Suppressor macrophage treated with lipopolysaccharide for 1 hour (primary cell): ENCODE measurements at regions not wholly inside any gene's neighbourhood (a gene's known extent, or its start where the extent isn't known, plus 50 kb on each side); places are given as distances from the start of the nearest gene placed in this dataset.

ENCODE experiments used
- DNase-seq, 3 donors: peaks; one replicate each; pipeline ENCODE4 v3.0.0-alpha.2; 2020 to 2022

DNA sequence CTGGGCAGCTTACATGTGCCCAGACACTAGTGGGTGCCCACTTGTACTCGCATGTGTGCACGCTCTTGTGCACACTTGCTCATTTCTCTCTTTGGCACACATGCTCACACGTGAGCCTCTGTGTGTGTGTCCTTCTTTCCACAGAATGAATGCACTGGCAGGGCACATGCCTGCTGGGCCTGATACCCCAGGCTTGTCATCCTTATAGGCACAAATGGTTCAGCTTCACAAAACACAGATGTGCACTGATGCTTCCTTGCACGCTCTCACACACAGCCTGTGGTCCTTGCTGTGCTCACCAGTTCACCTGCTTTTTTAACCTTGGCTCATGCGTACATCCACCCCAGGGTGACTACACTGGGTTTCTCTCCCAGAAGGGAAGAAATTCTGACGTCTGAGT, 174.8 kb downstream of the BUD13 start:
- no peak for DNase-seq

DNA sequence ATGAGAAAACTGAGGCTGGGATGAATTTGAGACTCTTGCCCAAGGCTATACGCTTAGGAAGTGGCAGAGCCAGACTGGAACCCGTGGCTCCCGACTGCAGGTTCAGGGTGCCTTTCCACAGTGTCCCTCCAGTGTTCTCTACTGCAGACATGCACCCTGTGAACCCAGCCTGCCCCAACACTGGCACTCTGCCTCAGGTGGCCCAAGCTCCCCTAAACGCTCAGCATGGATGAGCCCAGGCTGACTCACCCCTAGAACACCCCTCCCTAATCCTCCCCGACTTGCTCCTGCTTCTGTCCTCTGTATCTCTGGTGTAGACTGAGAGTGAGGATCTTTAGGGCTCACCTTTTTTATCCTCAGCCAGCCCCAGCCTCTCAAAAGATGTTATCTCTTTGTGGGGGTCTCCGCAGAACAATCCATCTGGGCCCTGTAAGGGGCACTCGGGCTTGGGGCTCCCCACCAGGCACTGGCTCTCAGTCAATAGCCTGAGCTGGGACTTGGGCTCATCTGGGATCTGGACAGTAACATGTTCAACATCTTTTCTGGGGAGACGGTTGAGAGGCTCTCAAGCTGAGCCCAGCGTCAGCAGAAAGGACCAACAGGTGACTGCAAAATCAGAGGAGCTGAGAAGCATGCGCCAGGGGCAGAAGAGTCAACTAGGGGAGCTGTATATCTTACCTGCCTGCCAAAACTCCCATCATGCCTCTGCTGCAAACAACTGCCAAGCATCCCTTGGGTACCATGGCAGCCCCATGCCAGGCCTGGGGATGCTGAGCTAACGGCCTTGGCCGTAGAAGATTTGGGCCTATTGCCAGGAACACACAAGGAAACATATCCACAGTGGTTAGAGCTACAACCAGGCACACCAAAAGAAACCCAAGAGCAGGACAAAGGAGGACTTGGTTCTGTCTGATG, 176.2 kb downstream of the BUD13 start:
- DNase-seq = no peak

DNA sequence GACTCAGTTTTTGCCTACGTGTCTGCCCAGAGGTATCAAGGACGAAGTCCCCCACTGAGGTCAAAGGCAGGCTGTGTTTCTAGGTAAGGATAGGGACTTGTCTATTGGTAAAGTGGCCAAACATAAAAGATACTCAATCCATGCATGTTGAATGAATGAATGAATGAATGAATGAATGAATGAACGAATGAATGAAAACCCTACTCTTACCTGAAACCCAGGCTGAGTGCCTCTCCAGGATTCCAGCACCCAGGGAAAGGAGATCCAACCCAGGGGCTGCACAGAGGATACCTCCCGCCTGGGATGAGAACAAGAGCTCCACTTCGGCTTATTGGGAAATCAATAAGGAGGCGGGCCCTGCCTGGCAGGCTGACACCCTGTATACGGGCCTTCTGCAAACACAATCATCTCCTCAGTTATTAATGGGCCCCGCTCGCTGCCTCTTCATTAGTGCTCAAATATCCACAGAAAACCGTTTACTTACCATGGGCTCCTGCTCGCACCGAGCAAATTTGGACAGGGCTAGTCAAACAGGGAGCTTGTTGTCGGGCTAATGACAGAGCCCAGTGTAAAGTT, 177.4 kb downstream of the BUD13 start:
- no peak for DNase-seq

DNA sequence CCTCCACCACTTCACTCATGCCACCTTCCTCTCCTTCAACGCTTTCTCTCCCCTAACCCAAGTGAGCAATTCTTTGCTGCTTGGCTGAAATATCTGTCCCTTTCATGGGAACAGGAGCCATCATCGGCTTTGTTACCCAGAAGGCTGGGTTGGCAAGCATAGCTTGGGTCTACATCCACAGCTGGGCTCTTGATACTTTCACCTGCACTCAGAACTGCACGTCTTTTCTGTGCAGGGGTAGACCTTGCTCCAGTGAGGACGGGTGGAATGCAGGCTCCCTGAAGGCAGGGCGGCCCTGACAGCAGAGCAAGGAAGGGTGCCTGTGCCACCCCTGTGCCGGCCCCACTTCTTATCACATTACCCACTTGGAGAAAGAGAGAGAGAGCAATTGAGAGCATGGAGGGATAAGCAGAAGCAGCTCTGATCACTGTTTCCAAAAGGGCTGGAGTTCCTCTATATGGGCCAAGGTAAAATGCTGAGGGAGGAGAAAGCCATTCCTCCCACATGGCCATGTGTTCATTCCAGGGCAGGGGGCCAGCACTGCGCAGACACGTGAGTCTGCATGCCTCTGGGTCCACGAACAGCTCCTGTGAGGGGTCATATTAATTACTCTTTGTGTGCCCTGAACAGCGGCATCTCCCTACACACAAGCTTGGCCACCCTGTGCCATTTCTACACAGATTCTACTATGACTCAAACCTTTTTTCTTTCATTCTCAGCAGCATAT, 181.8 kb downstream of the BUD13 start:
- DNase-seq = no peak

DNA sequence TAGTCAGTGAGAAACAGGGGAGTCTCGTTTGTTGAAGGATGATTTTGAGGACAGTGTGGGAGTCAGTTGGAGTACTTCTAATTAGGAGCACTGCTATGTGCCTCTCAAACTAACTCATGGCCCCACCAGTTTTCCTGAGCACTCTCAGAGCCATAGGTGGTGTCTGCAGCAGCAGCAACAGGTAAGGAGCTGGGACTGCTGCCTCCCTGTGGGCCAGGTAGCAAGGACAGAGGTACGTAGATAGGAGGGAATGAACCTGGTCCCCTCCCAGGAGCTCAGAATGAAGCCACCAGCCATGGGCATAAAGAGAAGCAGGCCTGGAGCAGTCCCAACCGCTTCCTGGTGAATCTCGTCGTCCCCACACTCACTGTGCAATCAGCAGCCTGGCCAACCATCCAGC, 183.4 kb downstream of the BUD13 start:
- DNase-seq = no peak

DNA sequence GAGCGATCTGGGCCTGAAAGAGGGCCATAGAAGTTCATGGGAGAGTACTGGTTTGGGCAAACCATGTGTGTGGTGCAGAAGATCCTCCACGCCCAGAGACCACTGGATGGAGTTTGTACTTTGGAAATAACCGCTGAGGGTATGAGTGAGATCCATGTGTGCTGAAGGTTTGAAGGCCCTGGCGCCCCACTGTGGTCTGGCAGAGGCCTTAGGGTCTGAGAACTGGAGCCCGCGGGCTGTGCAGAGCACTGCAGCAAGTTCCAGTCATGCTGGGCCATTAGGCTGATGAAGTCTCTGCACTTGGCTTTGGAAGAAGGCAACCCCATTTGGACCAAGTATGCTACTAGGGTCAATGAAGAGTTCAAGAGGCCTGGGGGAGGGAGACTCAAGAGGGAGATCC, 186.4 kb downstream of the BUD13 start:
- DNase-seq = no peak

DNA sequence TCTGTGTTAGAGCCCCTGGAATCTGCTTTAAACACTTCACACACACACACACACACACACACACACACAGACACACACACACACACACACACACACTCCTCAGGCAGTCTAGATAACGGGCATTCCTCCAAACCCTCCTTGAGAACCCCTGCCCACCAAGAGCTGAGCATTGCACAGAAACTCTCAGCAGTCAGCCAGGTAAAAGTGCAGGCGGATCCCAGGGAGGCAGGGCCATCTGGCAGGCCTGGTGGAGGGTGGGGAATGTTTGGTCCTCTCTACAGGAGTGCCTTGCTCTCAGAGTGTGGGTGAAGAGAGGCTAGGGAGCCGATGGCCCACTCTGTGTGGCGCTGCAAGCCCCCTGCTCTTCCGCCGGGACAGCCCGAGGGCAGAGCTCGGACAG, 190.2 kb downstream of the BUD13 start:
- no peak for DNase-seq

DNA sequence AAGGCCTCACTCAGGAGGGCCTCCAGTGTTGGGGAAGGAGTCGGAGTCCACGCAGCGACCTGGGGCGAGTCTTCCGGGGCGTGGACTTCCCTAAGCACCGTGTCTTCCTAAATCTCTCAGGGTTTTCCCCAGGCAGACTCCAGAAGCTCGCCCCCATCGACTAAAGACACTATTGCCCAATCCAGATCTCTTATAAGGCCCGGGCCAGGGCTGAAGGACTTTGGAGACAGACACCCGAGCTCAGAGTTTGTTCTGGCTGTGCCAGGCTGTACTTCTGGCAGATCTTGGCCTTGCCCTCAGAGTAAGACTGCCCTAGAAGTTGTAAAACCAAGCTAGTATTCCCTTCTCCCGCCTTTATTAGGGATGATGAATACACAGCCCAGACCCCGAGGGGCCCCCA, 191.4 kb downstream of the BUD13 start:
- no peak for DNase-seq

DNA sequence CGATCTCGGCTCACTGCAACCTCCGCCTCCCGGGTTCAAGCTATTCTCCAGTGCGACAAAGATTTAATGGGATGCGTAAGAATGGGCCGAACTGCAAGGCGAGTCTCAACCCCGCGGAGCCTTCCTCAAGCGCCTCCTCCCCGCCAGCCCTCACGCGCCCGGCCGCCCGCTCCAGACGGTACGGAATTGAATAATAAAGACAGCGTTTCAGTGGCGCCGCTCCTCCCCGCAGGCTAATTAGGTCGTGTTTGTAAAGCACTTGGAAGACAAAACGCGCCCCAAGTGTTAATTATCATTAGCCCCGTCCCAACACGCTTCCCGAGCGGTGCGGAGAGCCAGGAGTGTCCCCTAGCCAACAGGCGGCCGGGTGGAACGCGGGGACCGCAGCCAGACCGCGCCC, 192.0 kb downstream of the BUD13 start:
- no peak for DNase-seq

DNA sequence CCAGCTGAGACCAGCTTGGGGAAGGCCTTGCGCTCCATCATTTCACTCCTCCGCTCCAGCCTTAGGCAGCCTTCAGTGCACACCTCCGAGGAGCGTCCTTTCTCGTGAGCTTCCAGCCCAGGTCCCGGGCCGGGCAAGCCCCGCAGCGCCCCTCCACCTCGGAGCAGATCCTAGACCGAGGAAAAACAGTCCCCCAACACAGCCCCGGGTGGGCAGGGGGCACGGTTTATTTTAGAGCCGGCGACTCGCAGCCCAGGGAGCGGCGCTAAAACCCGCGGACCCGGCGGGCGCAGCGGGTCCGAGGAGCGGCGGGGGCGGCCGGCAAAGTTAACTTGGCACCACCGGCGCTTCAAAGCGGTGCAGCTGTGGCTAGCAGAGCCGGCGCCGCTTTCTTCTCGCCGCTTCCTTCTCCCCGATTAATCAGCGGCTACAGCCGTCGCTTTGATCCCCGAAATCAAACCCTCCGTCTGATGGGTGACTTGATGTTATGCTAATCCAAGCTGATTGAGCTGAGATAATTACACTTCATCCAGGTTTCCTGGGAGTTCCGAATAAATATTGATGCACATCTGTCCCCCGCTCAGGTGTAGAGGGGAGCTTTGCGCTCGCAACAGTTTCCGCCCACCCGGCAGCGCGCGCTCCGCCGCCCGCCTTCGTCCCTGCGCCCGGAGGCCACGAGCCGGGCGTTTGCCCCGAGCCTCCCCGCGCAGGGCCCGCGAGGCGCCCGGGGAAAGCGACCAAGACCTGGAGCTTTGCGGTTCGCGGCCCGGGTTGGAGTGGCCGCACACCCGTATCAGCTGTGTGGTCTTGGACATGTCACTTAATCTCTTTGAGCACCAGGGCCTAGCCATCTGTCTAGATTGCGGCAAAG, 192.7 kb downstream of the BUD13 start:
- DNase-seq = no peak

DNA sequence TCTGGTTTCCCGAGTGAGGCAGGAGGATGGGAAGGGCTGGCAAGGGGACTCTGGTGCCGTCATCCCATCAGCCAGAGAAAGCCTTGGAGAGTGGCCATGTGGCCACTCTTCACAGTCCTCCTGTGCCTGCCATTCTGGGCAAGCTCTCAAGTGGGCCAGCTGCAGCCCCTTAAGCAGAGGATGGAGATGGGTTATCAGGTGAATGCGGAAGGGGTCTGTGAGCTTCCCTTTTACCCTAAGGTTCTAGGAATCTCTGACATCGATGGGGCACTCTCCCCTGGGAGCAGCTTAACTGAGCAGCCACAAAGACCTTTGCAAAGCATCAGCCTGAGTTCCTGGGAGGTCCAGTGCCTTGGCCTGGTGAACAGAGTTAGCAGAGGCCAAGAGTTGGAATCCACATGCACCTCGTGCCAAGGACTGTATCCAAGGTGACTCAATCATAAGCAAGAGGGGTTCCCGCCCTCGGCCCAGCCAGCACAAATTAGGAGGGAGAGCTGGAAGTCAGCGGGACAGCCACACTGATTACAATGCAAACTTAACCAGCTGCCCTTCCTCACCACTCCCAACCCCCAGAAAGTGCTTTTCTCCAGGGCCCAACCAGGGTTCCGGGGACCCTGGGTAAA, 193.6 kb downstream of the BUD13 start:
- no peak for DNase-seq

DNA sequence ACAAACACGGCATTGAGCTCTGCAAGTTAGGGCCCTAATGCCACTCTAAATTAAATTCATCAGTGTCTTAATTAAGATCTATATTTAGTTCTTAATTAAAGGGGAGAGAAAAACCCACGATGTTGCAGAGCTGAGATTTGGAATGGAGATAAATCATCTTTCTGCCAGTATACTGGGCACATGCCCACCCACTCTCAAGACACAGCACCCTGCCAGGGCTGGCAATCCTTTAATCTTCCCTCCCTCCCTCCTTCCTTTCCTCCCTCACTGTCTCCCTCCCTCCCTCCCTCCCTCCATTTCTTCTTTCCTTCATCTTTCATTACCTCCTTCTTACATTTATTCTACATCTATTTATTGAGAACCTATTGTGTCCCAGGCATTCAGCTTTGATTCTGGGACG, 194.8 kb downstream of the BUD13 start:
- DNase-seq = no peak

DNA sequence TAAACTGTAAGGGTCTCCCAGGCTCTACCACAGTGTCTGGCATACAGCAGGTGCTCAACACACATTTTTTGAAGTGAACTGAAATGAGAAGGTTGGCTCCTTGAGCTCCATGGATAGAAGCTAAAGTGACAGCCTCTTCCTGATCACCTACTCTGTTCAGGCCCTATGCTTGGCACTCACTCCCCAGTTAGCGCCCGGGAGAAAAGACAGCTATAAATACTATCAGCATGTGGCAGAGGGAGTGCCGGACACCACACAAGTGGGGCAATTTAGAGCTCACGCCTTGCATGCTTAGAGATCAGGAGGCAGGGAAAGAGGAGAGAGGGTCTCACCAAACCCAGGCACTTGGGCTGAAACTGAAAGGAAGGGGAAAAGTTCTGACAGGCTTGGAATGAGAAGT, 195.5 kb downstream of the BUD13 start:
- DNase-seq = no peak

DNA sequence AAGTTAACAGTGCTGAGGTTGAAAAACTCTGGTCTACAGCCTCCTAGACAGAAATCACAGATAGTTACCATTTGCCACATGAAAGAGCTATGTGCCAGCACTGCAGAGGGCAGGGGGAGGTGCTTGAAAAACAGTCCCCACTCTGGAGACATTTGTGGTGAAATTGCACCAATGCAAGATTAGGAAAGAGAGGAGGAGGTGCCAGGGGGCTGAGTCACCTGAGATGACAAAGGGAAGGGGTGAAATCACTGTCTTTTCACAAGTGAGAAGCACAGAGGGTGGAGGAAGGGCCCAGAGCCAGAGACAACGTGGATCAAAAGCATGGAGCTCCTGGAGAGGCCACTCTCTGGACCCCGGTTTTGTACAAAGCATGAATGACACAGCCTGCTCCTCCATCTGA, 196.3 kb downstream of the BUD13 start:
- DNase-seq = peak in 1 of 3 donors; percentile 4

DNA sequence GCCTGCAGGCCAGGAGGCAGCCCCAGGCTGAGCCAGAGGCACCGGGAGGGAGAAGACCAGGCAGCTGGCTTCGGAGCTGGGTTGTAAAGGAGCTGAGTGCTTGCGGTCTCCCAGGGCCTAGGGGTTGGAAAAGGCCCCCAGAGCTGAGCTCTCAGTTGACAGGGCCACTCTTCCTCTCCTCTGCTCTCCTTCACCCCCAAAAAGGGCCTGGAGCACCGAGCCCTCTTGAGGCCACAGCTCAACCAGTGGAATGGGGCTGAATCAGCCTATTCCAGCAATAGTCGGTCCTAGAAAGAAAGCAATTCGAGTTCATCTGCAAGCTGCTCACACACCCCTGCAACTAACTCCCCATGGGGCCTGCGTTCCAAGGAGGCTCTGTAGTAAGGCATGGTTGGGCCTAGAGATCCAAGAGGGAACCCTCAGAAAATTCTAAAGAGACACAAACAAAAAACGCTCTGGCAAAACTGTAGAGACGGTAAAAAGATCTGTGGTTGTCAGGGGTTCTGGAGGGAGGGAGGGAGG, 205.0 kb downstream of the BUD13 start:
- no peak for DNase-seq

DNA sequence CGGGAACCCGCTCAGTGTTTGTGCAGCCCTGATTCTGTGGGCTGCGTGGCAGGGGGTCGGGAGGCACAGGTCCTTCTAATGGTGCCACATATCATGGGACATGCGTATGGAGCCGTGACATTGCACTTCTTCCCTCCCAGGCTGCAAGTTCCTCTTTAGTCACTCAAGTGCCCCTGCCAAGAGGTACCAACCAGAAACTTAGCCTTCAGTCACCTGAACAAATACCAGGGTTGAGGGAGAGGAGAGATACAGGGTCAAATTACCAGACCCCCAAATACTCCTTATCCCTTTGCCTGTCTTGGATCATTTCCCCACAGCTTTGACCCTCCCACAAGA, 209.1 kb downstream of the BUD13 start:
- DNase-seq = no peak

DNA sequence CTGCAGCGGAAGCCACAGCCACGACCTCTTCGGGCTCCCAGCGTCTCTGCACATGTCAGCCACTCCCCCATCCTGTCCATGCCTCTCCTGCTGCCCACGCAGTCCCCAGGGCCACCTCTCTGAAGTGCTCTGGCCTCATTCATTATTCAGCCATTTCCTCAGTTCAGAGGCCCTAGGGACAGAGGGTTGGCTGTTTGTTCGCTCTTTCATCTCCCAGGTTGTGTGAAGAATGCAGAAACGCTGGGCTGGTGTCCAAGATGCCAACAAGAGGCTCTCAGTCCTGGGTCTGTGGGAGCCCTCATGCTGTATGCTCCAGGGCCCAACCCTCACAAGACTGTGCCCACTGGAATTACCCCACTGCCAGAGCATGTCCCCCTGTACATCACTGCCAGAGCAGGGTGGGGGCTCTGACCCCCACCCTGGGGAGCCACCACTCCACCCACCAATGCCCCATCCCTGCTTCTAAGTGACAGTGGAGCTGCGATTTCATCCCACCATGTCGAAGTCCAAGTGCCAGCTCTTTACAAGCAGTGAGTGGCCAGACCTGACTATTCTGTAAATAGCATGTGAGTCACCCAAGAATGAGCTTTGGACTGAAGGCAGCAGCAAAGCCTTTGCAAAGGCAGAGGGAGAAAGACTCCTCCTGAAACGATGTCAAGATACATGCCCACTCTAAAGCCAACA, 209.6 kb downstream of the BUD13 start:
- DNase-seq = no peak

DNA sequence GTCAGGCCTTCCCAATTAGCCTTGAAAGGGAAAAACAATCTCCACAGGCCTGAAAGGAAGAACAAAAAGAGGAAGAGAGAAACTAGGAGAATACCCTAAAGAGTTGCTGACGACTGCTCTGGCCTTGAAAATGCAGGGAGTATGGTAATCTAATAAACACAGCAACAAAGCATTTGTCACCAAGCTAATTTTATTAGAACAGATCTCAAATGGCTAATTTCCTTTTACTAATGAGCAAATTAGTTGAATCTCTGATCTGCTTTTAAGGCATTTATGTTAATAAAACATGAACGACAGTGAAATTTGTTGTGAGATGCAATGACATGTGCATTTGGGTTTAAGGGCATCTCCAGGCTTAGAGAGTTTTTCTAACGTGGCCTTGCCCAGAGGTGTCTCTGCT, 212.2 kb downstream of the BUD13 start:
- DNase-seq = no peak

DNA sequence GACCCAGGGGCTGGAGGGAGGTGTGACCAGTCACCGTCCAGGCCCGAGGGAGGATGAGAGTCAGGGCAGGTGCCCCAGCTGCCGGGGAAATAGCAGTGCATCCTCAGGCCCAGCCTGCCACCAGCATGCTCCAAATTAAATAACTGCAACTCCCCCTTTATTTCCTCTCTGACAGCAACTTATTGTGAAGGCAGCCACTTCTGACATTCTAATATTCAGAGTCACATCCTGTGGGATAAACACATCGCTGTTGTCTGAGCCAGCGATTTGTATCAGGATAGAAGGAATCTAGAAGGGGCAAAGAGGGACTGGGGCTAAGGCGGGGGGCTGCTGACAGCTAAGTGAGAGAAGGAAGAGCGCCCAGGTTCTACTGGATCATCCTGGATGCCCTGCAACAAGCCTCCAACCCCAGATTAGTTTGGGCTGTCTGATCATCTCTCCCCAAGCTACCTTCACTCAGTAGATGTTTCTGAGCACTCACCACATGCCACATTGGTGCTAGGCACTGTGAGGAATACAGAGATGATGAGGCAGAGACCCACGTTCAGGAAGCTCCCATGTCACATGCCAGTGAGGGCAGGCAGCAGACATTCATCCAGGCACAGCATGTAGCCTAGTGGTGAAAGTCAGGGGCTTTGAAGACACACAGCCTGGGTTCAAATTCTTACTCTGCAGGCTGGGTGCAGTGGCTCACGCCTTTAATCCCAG, 214.1 kb downstream of the BUD13 start:
- no peak for DNase-seq

DNA sequence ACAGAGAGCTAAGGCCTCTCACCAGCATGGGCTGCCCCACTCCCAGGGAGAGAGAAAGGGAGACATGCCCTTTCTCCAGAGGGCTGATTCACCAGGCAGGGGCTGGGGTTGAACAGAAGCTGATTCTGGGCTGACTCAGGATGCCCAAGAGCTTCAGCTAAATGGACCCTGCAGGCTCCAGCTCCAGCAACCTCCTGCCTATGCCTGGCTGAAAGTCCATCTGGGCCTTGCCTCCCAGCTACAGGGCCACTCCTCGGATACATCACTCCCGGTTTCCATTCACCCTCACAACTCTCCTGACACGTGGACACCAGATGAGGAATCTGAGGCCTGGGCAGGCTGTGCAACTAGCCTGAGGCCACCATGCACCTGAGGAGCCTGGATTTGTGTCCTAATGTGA, 215.5 kb downstream of the BUD13 start:
- no peak for DNase-seq

DNA sequence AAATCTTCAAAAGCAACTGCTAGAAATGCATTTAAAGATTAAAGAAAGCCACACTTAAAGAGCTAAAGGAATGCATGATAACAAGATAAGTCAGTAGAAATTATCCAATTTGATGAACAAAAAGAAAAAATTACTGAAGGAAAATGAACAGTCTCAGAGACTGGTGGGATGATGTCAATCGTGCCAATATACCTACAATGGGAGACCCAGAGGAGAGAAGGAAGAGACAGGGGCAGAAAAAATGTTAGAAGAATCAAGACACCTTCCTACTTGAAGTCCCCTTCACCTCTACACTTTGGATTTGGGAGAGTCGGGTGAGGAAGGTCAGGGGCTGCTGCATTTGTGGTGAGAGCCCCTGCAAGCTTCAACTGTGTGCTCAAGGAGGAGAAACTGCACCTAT, 216.3 kb downstream of the BUD13 start:
- DNase-seq = no peak
